ENCODE measurements at regions not wholly inside any gene's neighbourhood (a gene's known extent, or its start where the extent isn't known, plus 50 kb on each side); places are given as distances from the start of the nearest gene placed in this dataset.

- TF ChIP-seq POLR2A (IDR thresholded peaks at IDR 0.05; ENCODE audit: low read length) (no peak), GATA1 (IDR thresholded peaks at IDR 0.05; ENCODE audit: low read depth, low read length) (no peak)
Measured at GRCh38 chr12:131384544-131384855, 326.4 kb upstream of the SFSWAP start.
